Peyer's patch (tissue), 4 donors: ENCODE measurements at regions not wholly inside any gene's neighbourhood (a gene's known extent, or its start where the extent isn't known, plus 50 kb on each side); places are given as distances from the start of the nearest gene placed in this dataset.
A peak's percentile ranks its signal among the peaks of the same experiment; 100 is the strongest.
"Not testable (repeated sequence)": the region's sequence is repeated elsewhere in the genome, so short reads cannot be mapped to it uniquely, and the experiment has no call there.

ENCODE experiments used
- DNase-seq, 3 donors: peaks; one replicate each; pipeline ENCODE4 v3.0.0-alpha.2; 2017 to 2019
- H3K27ac ChIP-seq, 4 donors: fragments of 200-600 bp; sonication (generic); one replicate each; pipeline ENCODE4 v1.5.1; 2016 to 2019
- H3K27me3 ChIP-seq, 2 donors: fragments of 200-600 bp; sonication (generic); one replicate each; pipeline ENCODE4 v1.5.1; 2019
- H3K36me3 ChIP-seq, 3 donors: fragments of 200-600 bp; sonication (generic); one replicate each; pipeline ENCODE4 v1.5.1; 2016 to 2019
- H3K4me1 ChIP-seq, 4 donors: fragments of 200-600 bp; sonication (generic); one replicate each; pipeline ENCODE4 v1.5.1; 2016 to 2019
- H3K4me3 ChIP-seq, 4 donors: fragments of 200-600 bp; sonication (generic); 1 replicate in 3 of 4; 2 replicates in 1 of 4; pipeline ENCODE4 v1.5.1; 2016 to 2019; ENCODE audit warnings: mild to moderate bottlenecking in 1 of 4
- H3K9me3 ChIP-seq, 4 donors: fragments of 200-600 bp; sonication (generic); one replicate each; pipeline ENCODE4 v1.5.1; 2016 to 2019; ENCODE audit warnings: mild to moderate bottlenecking in 1 of 4

DNA sequence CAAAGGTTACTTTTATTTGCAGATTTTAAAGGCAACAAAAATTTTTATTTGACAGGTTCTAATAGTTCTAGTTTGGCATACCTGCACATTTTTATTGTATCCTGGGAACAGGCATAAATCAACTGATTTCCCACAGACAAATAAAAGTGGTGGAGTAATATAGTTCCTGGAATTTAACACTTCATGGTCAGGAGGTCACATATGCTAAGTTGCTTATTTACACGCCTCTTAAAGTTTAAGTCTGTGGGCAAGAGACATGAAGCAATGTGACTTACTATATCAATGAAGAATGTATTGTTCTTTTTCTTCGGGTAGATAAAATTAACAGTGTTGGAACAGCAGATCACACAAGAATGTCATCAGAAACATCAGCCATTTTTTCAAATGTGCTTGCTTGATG, 135.2 kb downstream of the SPDYE17 start:
- H3K4me1 ChIP-seq, H3K27me3 ChIP-seq, H3K9me3 ChIP-seq, H3K36me3 ChIP-seq, H3K27ac ChIP-seq, DNase-seq, H3K4me3 ChIP-seq: not testable (repeated sequence)

DNA sequence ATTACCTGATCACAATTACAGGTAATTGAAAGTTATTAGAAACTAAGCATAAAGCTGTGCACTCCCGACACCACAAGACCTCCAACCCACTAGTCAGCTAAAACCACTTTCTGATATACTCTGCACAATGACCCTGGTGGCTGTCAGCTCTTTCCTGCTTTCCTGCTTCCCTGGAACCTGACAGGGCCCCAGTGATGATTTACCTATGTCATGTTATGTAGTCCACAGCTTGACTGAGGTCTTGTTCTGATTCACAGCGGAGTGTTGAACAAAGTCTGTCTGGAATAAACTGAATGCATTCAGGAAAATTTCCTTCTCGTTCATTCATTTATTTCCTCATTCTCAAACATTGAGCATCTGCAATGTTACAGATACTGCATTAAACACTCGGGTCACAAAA, 136.5 kb downstream of the SPDYE17 start:
- not testable (repeated sequence) for H3K27ac ChIP-seq, H3K36me3 ChIP-seq, H3K9me3 ChIP-seq, H3K27me3 ChIP-seq, H3K4me1 ChIP-seq, DNase-seq, H3K4me3 ChIP-seq

DNA sequence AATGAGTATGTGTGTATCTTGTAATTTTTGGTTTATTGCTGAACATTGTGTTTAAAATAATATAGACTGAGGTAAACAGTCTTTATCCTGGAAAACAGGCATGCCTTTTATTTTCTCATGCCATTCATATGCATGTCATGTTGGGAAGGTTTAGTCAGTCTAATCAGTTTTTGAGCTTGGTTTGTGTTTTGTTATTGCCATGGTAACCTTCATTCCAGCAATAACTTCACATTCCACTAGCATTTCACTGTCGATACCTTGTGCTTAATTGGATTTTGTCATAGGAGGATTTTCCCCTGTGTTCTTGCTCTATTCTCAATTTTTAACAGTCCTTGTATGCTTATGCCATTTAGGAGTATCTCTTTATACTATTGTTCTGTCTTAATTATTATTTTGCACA, 140.4 kb downstream of the SPDYE17 start:
- H3K4me3 ChIP-seq, H3K9me3 ChIP-seq, H3K27ac ChIP-seq, H3K36me3 ChIP-seq, H3K4me1 ChIP-seq, DNase-seq, H3K27me3 ChIP-seq: not testable (repeated sequence)

DNA sequence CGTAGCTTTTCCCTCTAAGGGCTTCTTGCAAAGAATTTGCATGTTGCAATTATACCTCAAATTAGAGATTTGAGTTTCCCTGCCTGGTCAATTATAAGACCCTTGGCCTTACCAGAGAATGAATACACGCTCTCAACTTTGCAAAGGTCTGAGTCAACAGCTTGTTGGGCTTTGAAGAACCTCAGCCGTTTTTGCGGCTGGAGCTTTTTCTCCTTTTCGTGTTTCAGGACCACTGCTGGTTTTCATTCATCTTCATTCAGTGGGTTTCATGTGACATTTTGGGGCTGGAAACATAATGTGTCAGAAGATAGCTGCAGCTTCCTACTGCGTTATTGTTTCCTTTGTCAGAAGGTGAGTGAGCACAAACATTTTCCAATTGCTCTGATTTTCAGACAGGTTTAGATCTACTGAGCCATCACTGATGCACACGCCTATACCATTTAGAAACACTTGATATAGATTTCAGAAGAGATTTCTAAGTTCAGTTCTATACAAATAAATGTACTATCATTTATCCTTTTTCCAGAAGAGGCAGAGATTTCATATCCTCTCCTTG, 152.3 kb downstream of the SPDYE17 start:
- not testable (repeated sequence) for H3K4me1 ChIP-seq, H3K4me3 ChIP-seq, H3K27me3 ChIP-seq, H3K27ac ChIP-seq, DNase-seq, H3K36me3 ChIP-seq, H3K9me3 ChIP-seq

DNA sequence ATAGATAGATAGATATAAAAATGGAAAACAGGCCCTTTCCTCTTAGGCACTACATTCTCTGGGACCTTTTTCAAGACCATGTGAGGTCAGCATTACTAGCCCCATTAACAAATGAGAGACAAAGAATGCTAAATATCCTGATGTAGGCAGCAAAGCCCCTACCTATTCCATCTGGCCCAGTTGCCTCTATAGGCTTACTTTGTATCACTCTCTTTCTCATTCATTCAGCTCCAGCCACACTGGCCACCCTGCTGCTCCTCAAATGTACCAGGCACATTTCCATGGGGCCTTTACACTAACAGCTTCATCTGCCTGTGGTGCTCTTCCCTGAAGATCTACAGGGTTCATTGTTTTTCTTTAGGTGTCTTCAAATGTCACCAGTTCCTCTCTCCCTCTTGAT, 156.4 kb downstream of the SPDYE17 start:
- H3K27ac ChIP-seq, H3K36me3 ChIP-seq, H3K4me1 ChIP-seq, H3K9me3 ChIP-seq, H3K4me3 ChIP-seq, H3K27me3 ChIP-seq, DNase-seq: not testable (repeated sequence)

DNA sequence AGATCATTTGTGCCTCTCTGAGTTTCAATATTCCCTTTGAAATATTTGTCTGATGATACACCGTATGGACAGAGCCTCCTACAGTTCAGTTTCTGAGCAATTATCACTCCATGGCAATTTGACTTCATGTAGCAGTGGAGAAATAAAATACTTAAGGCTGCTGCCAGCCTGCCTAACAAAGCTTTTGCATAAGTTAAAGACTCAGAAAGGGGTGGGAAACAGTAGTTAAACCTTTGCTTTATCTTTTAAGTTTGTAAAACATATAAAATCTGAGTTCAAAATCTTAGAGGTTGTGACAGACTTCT, 161.7 kb downstream of the SPDYE17 start:
- DNase-seq, H3K27ac ChIP-seq, H3K27me3 ChIP-seq, H3K4me1 ChIP-seq, H3K4me3 ChIP-seq, H3K9me3 ChIP-seq, H3K36me3 ChIP-seq: not testable (repeated sequence)

DNA sequence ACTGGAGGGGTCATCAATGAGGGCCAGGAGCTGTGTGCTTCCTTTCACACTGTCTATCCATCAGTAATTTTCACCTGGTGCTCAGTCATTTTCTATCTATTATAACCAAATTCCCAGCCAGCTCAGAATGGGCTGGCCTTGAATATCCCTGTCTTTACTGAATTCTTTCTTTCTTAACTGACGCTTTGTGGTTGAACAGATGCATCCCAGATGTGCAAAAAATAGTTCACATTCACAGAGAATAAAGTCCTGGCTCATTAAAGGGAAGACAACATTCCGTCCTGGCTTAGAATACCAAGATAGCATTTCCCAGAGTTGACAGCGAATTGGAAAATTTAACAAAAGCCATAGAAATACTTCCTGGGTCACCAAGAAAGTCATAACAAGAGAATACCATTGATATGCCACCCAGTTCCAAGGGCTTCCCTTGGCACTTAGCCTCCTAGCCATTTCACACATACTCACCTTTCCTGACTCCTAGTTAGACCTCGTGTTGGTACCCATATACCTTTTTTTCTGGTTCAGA, 164.7 kb downstream of the SPDYE17 start:
- not testable (repeated sequence) for DNase-seq

DNA sequence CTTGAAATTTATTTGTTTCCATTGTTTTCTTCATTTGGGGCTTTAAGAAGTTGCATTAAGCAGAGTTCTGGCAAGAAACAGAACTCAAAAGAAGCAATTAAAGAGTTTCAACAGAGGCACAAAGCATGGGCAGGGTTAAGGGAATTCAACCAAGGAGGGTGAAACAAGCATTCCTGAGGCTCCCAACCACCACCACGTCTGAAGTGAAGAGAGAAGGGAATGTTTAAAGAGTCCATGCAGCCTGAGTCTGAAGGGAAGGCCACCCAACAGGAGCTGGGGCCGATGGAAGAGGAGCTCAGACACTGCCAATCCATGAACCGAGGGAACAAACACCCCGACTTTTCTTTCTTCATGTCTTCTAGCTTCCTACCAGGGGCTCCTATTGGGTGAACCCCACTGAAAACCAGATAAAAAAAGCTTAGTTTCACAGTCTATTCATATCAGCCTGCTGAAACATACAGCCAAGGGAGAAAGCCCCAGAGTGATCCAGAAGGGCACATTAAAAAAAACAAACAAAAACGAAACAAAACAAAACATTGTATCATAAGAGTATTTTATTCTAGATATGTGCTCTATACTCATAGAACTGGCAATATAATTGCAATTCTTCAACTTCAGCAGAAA, 168.9 kb downstream of the SPDYE17 start:
- H3K4me1 ChIP-seq, H3K36me3 ChIP-seq, DNase-seq, H3K27ac ChIP-seq, H3K9me3 ChIP-seq, H3K4me3 ChIP-seq, H3K27me3 ChIP-seq: not testable (repeated sequence)

More for the DNA sequence above, 164.7 kb downstream of the SPDYE17 start:
- H3K27me3 ChIP-seq, H3K9me3 ChIP-seq, H3K4me1 ChIP-seq, H3K4me3 ChIP-seq, H3K27ac ChIP-seq, H3K36me3 ChIP-seq: not testable (repeated sequence)

DNA sequence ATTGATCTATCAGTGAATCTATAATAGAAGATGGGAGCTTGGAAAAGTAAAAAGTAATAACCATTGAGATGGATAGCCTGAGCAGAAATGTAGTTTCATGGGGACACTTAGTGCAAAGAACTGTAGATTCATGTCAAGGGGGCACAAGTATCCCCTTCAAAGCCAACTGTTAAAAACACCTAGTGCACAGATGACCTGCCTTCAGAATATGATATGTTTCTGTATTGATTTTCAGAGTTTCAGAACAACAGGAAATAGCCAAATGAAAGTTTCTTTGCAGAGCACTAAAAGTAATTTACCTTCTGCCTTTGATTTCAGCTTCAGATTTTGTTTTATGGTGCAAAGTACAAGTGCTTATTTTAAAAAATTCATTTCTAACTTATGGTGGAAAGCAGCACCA, 169.9 kb downstream of the SPDYE17 start:
- H3K4me3 ChIP-seq, DNase-seq, H3K27me3 ChIP-seq, H3K36me3 ChIP-seq, H3K4me1 ChIP-seq, H3K9me3 ChIP-seq, H3K27ac ChIP-seq: not testable (repeated sequence)

DNA sequence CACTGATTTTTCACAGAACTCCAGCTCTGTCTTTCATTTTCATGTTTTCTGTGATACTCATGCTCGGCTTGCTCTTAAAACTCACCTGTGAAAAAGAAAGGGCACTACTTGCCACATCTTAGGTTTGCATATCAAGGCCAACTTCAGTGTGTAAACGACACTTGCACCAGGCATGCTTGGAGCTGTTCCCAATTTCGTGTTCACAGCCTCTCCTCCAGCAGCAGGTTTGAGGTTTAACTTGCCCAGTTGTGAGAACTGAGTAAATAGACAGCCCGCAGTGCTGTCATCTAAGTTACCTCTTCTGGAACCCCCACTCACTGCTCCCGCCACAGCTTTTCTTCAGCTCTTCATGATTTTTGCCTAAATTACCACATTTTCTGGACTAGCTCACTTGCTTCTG, 172.2 kb downstream of the SPDYE17 start:
- H3K27me3 ChIP-seq, H3K4me1 ChIP-seq, DNase-seq, H3K9me3 ChIP-seq, H3K4me3 ChIP-seq, H3K27ac ChIP-seq, H3K36me3 ChIP-seq: not testable (repeated sequence)

DNA sequence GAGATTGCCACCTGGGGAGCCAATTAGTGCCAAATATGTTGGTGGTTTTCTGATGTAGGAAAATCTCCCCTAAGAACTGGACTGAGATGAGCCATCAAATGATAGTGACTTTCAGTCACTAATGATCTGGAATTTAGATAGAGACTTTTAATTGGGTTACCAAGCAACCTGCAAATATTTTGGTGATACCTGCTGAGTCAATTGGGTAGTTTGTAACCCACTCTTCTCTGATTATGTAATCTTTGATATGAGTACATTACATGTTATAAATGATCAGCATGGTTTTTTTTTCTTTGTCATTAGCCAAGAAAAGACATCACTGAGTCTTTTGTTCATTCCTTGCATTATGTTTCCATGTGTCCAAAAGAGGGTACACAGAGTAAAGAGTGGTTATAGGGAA, 177.5 kb downstream of the SPDYE17 start:
- not testable (repeated sequence) for H3K36me3 ChIP-seq, H3K4me3 ChIP-seq, DNase-seq, H3K4me1 ChIP-seq, H3K27ac ChIP-seq, H3K9me3 ChIP-seq, H3K27me3 ChIP-seq

DNA sequence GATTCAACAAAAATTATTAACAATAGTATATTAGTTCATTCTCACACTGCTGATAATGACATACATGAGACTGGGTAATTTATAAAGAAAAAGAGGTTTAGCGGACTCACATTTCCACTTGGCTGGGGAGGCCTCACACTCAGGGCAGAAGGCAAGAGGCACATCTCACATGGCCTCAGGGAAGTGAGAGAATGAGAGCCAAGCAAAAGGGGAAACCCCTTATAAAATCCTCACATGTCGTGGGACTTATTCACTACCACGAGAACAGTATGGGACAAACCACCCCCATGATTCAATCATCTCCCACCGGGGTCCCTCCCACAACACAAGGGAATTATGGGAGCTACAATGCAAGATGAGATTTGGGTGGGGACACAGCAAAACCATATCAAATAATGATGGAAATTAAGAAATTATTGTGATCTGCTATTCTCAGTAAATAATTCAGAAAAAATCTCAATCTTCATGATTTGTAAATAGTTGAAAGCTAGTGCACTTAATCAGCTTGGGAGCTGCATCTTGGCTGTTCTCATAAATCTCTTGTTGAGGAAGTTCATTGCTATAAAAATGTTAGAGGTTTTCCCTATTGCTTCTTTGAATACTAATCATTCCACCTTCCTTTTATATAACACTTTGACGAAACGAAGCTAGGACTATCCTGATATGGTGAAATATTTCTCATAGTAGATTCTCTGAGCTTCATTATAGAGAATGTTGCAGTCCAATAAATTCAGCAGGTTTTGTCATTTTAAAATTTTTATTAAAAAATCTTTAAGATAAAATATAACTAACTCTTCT, 179.2 kb downstream of the SPDYE17 start:
- not testable (repeated sequence) for DNase-seq, H3K9me3 ChIP-seq, H3K4me3 ChIP-seq, H3K4me1 ChIP-seq, H3K27me3 ChIP-seq, H3K27ac ChIP-seq, H3K36me3 ChIP-seq

DNA sequence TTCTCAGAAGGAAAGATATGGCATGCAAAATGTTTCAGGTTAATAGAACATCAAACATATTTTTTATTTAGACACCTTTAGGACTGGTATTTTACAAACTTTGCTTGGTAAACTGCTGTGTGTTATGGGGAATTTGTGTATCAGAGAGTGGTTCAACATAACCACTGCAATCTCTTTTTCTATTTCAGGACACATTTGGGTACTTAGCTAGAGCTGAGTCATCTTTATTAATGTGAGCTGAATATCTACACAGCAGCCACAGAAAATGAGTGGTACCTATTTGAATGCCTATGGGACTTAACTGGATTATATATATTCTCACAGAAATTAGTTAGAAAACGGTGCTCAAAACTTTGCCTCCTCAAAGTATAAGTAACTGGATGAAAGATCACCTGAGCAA, 179.8 kb downstream of the SPDYE17 start:
- H3K36me3 ChIP-seq, H3K27me3 ChIP-seq, H3K27ac ChIP-seq, H3K4me1 ChIP-seq, H3K4me3 ChIP-seq, DNase-seq, H3K9me3 ChIP-seq: not testable (repeated sequence)

DNA sequence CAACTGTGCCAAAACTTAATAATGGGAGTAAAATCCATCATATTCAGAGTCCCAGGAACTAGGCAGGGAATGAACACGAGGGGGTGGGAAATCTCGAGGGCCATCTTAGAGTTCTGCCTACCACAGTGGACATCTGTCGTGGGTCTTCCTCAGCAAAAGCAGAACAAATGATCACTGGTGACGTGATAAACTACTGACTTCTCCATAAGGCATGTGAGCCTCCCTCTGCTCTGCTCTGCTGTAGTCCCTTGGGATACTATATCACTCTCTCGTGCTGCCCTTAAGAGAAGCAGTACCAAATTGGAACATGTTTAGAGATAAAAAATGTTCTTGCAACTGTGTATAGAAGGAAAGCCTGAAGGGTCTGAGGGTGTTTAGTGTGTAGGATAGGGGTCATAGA, 180.5 kb downstream of the SPDYE17 start:
- not testable (repeated sequence) for H3K27ac ChIP-seq

DNA sequence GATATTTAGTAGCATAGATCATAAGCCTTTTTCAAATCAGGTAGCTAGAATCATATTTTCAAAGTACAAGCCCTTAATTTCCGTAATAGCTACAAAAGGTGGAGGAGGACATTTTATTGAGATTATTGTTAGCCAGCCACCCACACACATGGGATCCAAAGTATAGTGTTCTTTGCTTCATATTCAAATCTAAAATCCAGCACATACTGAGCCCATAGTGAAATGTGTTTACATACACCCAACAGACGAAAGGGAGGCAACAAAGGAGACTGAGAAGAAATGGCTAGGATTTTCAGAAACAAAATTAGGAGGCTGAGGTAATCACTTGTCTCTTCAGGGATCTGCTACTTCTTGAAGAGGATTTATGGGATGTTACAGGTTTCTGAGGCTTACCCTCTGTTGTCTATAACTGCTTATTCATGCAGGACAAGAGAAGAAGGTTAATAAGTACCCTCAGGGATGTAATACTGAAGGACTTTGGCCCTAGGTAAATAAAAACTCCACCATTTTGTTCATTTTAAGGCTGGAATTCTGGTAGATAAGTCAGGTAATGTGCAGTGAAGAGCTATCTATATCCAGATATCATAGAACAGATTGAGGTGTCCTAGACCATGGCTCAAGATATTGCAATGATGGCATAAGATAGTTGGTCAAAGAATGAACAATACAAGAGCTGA, 182.1 kb downstream of the SPDYE17 start:
- peak overlapping the region in 1 of 4 donors; percentile 65 for H3K27ac ChIP-seq
- not testable (repeated sequence) for DNase-seq, H3K36me3 ChIP-seq

More for the DNA sequence above, 180.5 kb downstream of the SPDYE17 start:
- not testable (repeated sequence) for H3K27me3 ChIP-seq, H3K4me3 ChIP-seq, H3K9me3 ChIP-seq, H3K36me3 ChIP-seq, DNase-seq, H3K4me1 ChIP-seq

More for the DNA sequence above, 182.1 kb downstream of the SPDYE17 start:
- H3K4me3 ChIP-seq, H3K27me3 ChIP-seq, H3K9me3 ChIP-seq, H3K4me1 ChIP-seq: not testable (repeated sequence)
